GM18909 (cell line): ENCODE measurements at regions not wholly inside any gene's neighbourhood (a gene's known extent, or its start where the extent isn't known, plus 50 kb on each side); places are given as distances from the start of the nearest gene placed in this dataset.

Experiments used
- ATAC-seq: cut with Tn5 transposase; IDR thresholded peaks from one replicate; pipeline ENCODE4 v1.9.1; 2021; ENCODE audit warnings: mild to moderate bottlenecking; ENCODE audit not compliant: unreplicated experiment, poor library complexity

DNA sequence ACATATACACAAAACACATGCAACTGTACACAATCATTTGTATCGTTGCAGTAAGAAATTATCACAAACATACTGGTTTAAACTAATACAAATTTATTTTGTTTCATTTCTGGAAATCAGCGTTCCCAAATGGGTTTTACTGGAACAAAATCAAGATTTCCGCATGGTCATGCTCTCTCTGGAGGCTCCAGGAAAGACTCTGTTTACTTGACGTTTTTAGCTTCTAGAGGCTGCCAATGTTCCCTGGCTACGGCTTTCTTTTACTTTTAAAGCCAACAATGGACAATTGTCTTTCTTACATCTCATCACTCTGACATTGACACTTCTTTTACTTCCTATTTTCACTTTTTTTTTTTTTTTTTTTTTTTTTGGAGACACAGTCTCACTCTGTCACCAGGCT, 793.1 kb downstream of the CDH9 start:
- no peak for ATAC-seq

DNA sequence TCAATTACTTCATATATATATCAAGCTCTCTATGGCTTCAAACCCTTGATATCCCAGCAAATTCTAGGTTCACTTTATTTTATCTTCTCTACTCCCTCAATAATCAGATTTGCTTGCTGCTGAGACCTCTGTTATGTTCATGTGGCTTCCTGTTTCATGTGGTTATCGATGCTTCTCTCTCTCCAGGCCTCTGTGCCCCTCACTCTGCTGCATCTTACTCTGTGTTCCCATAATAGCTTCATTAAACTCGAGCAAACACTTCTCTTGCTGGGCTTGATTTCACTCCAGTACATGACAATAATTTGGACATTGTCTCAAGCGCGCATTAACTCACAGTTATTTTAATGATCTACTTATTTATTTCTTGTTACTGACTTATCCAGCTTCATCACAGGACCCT, 798.8 kb downstream of the CDH9 start:
- no peak for ATAC-seq

DNA sequence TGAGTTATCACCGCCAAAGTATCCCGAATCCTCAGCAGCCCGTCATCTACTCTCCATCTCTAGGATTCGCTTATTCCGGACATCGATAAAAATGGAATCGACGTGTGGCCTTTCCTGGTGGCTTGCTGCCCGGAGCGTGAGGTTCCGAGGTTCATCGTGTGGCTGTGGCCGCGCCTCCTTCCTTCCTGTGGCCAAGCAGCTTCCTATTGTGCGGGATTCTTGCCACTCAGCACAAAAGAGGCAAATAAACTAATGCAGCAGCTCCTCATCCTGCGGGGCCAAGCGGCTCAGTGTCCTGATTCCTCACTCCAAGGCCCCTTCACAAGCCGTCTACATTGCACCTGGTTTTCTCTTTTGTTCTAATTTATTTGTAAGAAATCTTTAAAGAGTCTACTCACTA, 800.9 kb downstream of the CDH9 start:
- ATAC-seq = no peak

DNA sequence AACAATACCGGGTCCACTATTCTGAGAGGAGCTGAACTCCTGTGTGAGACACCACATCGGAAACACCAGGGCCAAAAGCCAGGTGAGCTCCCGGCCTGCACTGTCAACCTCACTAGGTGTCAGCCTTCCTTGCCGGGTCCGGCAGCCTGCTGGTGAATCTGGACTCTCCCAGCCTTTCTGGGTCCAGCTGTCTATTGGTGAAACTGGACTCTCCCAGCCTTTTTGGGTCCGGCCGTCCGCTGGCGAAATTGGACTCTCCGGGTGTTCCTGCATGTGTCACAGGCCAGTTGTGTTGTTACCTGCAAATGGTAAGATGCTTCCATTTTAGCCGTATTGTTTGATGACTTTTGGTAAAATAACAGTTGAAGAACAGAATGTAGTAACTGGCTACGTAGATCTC, 801.5 kb downstream of the CDH9 start:
- ATAC-seq = no peak

DNA sequence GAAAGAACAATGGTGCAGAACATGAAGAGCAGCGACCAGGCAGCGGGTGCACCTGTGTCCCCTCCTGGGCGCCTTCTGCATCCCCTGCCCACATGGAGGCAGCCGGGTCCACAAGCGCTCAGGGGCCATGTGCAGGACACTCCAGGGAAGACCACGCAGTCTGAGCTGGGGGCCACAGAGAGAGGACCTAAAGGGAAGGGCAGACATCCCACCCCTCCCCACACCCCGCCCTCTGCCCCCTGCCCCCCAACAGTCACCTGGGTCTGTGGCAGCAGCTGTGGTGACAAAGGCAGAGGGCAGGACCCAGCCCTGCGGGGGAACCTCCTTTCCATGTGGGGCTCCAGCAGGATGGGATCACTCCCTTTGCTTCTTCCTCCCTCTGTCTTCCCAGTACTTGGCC, 805.7 kb downstream of the CDH9 start:
- no peak for ATAC-seq

DNA sequence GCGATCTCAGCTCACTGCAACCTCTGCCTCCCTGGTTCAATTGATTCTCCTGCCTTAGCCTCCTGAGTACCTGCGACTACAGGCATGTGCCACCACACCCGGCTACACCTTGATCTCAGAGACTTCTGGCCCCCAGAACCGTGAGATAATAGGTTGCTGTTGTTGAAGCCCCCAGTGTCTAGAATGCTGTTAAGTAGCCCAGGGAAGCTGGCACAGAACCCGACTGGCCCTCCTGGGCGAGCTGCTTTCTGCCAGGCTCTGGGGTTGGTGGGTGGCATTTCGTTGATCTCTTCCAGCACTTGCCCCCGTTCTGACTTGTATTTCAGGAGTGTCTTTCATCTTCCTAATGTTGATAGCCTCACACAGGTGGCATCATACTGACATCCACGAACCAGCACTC, 807.1 kb downstream of the CDH9 start:
- ATAC-seq = no peak

DNA sequence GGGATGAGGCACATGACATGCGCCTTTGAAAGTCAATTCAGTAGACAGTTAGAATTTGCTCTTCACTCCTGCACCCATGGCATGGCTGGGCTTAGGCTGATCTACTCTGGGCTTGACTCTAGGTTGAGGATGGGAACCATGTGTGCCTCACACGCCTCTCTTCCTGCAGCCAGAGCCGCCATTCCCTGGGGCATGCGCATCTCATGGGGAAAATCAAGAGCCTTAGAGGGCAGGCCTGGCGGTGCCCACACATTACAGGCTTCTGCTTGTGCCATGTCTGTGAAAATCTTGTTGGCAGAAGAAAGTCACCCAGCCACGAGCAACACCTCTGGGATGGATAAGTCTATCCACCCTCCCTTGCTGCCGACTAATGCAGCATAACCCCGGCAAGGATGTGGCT, 808.5 kb downstream of the CDH9 start:
- no peak for ATAC-seq

DNA sequence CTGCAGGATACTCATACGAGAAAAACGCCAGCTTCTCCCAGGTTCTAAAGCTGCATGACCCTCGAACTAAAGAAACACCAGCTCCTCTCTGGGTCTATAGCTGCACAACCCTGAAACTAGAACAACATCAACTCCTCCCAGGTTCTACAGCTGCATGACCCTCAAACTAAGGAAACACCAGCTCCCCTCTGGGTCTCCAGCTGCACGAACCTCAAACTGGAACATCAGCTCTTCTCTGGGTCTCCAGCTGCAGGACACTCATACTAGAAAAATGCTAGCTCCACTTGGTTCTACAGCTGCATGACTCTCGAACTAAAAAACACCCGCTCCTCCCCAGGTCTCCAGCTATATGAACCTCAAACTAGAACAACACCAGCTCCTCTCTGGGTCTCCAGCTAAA, 811.1 kb downstream of the CDH9 start:
- no peak for ATAC-seq

DNA sequence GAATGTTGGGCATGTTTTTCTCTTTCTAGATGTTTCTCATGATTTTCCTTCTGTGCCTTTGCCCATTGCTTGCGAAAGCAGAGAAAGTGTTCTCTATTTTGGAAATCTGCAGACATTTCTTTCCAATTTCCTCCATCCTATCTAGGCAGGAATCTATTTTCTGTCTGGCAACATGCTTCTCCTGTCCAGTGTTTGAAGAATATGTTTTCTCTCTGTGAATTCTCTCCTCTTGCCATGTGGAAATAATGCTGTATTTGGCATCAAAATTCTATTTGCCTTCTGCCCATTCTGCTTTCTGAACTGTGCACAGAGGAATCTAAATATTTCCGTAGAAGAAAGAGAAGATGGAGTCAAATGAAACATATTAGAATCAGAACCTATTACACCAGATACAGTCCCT, 833.3 kb downstream of the CDH9 start:
- ATAC-seq = no peak

DNA sequence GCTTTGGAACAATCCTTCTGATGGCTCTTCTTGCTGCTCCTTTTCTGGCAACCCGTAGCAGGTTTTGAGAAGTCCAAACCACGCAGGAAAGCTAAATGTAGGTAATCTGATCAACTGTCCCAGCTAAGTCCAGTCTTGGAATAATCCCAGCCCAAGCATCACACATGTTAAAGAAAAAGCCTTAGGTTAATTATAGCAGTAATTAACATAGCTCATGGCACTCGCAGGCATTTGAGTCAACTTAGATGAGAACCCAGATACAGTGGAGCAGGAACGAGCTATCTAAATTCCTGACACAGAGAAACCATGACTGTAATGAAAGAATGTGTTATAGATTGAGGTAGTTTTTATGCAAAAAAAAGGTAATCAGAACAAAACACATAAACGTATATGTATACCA, 844.8 kb downstream of the CDH9 start:
- no peak for ATAC-seq

DNA sequence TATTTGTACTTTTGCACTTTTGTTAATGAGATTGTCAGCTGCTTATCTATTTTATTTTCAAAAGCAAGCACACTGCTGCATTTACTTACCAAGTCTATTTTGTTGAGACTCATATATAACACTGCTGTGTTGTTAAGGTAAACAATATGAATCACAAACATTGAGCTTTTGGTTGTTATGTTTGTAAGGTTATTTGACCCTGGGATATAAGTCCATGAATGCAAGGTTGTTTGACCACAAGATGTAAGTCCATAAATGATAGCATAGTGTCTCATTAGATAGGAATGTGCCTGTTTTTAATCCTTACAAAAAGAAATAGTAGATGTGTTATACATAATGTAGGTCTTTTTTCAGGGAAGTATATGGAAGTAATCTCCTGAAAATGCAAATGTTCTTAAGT, 845.9 kb downstream of the CDH9 start:
- ATAC-seq = no peak

DNA sequence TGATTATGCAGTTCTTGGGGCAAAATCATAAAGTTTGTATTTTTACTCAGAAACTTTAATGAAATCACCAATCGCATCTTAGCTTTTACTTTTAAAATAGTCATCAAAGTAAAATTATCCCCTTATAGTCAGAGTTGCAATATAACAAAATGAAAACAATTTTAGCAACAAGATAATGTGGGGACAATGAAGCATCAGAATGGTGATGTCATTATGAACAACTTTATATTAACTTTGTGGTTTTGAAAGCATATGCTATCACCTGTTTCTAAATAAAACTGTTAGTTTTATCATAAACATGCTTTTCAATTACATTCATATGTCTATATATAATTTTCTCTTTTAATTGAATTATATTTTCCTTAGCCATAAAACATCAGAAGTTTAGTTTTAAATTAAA, 856.8 kb downstream of the CDH9 start:
- ATAC-seq = no peak

DNA sequence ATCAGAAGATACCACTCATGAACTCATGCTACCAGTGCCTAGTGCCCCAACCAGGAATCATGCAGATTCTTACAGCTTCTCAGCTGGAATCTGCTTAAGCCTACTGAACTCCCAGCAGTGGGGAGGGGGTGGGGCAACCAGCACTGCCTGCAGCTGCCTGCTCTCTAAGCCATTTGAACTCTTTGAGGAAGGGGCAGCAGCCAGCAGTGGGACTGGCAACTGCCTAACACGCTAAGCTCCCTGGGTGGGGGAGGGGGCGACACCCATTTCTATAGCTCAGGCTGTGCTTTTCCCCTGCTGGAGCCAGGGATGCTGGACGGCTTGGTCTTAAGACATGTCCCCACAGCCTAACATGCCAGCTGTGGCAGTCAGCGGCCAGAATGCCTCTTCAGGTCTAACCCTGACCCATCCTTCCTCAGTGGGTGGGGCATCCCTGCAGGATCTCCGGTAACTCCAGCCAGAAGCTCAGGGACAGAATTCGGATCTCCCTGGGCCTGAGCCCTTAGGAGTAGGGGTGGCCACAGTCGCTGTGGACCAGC, 889.7 kb downstream of the CDH9 start:
- no peak for ATAC-seq

DNA sequence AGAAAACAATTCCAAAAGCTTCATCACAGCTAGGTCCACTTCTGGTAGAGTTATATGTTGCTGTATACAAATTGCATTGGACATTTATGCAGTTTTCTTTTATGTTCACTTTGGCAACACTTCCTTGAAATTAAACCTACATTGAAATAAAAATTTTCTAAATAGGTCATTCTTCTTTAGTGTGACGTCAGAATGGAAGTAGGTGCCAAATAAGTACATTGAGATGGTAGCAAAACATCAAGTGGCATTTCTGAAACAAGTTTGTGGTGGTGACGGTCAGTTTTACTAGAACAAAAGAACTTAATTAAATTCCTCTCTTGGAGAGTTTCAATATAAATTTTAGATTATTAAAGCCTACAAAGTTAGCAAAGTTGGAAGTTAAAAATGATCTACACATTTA, 895.1 kb downstream of the CDH9 start:
- no peak for ATAC-seq

DNA sequence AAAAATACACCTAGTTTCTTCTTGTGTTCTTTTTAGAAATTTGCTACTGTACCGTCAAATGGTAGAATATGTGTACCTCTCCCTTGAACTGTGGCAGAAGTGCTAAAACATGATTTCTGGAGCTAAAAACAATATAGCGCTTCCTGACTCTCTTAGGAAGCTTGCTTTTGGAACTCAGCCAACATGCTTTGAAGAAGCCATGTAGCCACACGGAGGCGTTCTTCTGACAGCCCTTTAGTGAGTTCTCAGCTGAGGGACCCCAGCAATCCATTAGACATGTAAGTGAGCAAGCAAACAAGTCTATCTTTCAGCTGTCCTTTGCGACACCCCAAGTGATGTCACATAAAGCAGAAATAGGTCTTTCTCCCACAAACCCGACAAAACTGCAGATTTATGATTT, 917.0 kb downstream of the CDH9 start:
- no peak for ATAC-seq

DNA sequence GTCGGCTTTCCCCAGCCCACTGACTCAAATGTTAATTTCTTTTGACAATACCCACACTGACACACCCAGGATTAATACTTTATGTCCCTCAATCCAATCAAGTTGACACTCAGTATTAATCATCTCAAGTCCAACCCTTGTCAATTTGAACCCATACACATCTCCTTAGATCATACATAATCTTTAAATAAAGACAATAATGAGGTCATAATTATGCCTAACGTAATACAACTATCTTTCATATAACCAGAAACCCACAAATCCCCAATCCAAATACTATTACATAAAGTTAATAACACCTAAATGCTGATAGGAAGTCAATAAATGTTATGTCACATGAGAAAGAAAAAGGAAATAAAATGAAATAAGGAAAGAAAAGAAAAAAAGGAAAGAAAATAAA, 934.2 kb downstream of the CDH9 start:
- no peak for ATAC-seq

DNA sequence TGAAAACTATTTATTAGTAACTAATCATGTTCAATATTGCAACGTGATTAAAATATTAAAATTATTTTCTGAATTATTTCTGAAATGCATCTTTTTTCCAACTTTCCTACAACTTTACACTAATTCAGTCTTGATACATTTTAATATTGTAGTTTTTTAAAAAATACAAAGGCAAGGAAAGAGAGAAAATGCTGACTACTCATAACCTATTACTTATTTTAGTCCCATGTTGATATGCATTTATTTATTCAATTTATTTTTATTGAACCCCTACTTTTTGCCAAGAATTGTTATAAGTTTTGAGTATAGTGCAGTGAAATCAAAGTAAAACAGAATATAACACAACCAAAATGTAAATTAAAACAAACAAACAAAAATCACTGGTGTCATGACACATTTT, 978.2 kb downstream of the CDH9 start:
- ATAC-seq = no peak

DNA sequence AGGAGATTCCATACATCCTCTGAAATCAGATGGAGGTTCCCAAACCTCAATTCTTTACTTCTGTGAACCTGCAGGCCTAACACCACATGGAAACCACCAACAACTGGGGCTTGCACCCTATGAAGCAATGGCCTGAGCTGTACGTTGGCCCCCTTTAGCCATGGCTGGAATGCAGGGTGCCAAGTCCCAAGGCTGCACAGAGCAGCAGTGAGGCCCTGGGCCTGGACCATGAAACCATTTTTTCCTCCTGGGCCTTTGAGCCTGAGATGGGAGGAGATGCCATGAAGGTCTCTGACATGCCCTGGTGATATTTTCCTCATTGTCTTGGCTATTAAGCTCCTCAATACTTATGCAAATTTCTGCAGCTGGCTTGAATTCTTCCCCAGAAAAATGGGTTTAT, 983.8 kb downstream of the CDH9 start:
- no peak for ATAC-seq

DNA sequence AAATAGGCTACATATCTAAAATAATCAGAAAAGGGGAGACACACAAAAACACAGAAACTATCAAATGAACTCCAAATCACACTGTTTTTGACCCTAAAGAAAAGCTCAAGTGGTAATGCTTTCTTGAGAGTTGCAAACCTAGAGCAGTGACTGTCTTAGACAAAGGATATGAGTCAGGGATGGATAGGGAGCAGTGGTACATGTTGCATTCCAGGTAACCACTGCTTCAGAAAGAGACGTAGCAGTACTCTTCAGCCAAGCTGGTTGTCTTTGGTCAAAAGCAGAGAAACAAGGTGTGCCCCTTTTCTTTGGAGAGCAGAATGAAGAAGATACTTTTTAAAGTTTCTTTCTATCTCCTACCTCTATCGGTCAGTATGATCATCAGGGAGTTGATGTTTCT, 1003.6 kb downstream of the CDH9 start:
- ATAC-seq = no peak

DNA sequence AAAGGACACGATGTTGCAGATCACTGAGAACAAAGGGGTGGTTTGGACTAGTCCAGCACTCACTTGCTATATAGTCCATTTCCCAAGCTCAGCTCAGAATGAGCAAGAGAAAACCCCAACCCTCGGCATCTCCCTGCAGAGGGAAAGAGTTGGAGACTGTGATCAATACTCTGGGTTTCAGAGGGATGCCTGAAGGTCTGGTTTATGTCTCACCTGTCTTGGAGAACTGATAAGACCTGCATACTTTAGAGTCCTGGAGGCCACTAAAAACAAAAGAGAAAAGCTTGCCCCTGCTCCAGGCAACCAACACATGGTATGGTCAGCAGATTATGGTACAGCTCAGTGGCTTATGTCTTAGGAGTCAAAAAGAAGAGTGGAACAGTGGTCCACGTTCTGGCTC, 1006.9 kb downstream of the CDH9 start:
- ATAC-seq = no peak

DNA sequence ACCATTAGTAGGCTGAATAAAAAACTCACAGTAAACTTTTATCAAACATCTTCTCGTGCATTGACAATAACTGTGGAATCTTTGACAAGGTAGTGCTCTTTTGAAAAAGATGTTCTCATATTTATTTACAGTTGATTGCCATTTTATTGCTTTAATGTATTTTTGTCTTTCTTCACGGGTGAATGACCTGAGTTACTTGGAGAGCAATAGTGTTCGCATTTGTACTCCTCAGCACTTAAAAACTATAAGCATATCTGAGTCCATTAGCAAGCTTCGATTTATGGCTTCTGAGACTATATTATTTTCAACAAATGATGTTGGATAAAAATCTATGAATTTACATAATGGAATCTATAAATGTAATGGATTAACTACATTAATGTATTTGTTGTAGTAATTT, 1012.3 kb downstream of the CDH9 start:
- no peak for ATAC-seq

DNA sequence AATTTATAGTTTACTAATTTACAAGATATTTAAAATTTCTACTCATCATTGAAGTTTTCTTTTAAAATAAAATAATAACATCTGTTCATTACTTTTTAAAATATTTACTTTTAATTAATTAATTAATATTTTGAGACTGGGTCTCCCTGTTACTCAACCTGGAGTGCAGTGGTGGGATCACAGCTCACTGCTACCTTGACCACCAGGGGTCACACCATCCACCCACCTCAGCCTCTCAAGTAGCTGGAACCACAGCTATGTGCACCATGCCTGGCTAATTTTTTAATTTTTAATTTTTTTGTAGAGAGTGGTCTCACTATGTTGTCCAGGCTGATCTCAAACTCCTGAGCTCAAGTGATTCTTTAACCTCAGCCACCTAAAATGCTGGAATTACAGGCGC, 1013.6 kb downstream of the CDH9 start:
- no peak for ATAC-seq

DNA sequence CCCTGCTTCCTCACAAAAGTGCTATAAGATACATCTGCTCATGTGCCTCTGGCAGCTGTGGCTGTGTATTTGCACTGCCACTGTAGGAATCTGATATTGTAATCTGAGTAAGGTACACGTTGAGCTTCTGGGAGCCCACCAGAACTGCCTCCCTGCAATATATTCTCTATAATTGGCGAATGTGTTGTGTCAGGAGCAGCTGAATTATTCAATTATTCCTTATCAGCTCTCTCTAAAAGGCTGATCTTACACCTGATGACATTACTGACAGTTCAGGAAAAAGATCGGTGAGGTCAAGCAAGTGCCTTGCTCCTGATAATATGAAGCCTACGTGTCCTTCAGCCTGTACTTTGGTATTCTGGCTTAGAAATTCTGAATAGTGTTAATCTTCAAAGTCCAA, 1015.0 kb downstream of the CDH9 start:
- ATAC-seq = no peak
